ENCODE measurements at regions not wholly inside any gene's neighbourhood (a gene's known extent, or its start where the extent isn't known, plus 50 kb on each side); places are given as distances from the start of the nearest gene placed in this dataset.

DNA sequence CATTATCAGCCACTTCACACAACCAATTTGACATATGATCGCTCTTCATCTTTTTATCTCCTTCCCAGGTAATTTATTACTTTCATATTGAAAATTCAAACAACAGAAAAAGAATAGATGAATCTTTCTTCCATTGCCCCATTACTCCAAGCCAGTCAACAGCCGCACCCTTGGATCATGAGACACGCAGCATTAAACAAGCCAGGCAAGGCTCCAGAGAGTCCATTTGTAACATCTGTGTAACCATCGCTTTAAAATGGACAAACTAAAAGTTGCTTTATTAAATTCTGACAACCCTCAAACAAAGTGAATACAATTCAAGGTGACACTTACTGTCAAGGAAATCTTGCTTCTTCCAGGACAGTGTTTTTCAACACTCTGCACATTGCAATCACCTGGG lies 200.3 kb downstream of the EPM2A start (continued):
- TF ChIP-seq, protein P1, sequence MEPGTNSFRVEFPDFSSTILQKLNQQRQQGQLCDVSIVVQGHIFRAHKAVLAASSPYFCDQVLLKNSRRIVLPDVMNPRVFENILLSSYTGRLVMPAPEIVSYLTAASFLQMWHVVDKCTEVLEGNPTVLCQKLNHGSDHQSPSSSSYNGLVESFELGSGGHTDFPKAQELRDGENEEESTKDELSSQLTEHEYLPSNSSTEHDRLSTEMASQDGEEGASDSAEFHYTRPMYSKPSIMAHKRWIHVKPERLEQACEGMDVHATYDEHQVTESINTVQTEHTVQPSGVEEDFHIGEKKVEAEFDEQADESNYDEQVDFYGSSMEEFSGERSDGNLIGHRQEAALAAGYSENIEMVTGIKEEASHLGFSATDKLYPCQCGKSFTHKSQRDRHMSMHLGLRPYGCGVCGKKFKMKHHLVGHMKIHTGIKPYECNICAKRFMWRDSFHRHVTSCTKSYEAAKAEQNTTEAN (CRISPR knock-in tag; IDR thresholded peaks at IDR 0.05) = no peak
- TF ChIP-seq OVOL2 (CRISPR knock-in tag; IDR thresholded peaks at IDR 0.05; ENCODE audit: borderline replicate concordance) = no peak
- no peak for TF ChIP-seq ZNF232 (CRISPR knock-in tag; IDR thresholded peaks at IDR 0.05)
- TF ChIP-seq, protein P2, sequence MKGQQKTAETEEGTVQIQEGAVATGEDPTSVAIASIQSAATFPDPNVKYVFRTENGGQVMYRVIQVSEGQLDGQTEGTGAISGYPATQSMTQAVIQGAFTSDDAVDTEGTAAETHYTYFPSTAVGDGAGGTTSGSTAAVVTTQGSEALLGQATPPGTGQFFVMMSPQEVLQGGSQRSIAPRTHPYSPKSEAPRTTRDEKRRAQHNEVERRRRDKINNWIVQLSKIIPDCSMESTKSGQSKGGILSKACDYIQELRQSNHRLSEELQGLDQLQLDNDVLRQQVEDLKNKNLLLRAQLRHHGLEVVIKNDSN (CRISPR knock-in tag; IDR thresholded peaks at IDR 0.05) = no peak
- TF ChIP-seq EMX1 (CRISPR knock-in tag; IDR thresholded peaks at IDR 0.05) = no peak
- TF ChIP-seq NR3C1 (CRISPR knock-in tag; conservative IDR thresholded peaks at IDR 0.05; ENCODE audit: low read depth) = no peak
- no peak for TF ChIP-seq NR2C2 (CRISPR knock-in tag; IDR thresholded peaks at IDR 0.05)
- TF ChIP-seq, protein P3, sequence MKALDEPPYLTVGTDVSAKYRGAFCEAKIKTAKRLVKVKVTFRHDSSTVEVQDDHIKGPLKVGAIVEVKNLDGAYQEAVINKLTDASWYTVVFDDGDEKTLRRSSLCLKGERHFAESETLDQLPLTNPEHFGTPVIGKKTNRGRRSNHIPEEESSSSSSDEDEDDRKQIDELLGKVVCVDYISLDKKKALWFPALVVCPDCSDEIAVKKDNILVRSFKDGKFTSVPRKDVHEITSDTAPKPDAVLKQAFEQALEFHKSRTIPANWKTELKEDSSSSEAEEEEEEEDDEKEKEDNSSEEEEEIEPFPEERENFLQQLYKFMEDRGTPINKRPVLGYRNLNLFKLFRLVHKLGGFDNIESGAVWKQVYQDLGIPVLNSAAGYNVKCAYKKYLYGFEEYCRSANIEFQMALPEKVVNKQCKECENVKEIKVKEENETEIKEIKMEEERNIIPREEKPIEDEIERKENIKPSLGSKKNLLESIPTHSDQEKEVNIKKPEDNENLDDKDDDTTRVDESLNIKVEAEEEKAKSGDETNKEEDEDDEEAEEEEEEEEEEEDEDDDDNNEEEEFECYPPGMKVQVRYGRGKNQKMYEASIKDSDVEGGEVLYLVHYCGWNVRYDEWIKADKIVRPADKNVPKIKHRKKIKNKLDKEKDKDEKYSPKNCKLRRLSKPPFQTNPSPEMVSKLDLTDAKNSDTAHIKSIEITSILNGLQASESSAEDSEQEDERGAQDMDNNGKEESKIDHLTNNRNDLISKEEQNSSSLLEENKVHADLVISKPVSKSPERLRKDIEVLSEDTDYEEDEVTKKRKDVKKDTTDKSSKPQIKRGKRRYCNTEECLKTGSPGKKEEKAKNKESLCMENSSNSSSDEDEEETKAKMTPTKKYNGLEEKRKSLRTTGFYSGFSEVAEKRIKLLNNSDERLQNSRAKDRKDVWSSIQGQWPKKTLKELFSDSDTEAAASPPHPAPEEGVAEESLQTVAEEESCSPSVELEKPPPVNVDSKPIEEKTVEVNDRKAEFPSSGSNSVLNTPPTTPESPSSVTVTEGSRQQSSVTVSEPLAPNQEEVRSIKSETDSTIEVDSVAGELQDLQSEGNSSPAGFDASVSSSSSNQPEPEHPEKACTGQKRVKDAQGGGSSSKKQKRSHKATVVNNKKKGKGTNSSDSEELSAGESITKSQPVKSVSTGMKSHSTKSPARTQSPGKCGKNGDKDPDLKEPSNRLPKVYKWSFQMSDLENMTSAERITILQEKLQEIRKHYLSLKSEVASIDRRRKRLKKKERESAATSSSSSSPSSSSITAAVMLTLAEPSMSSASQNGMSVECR (CRISPR knock-in tag; IDR thresholded peaks at IDR 0.05; ENCODE audit: borderline replicate concordance) = no peak
- TF ChIP-seq HMGA2 (CRISPR knock-in tag; IDR thresholded peaks at IDR 0.05) = no peak
- TF ChIP-seq FOXP1 (CRISPR knock-in tag; IDR thresholded peaks at IDR 0.05; ENCODE audit: borderline replicate concordance) = no peak

DNA sequence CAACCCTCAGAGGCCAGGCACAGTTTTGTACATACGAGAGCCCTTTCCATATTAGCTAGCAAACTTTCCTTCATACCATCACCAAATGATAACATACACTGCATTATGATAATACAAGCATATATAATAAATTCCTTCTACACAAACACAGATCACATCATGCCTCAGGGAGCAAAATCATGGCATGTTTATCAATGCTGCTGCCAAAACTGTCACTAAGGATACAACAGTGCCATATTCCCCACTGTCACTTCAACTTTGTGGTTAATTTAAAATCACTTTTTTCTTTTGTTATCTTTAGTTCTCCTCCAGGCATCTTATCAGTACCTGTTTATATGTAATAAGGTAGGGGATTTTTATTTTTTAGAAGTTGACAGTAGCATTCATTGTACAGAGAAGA lies 196.3 kb downstream of the EPM2A start:
- no peak overlapping the region for H3K27ac Mint-ChIP-seq
- ATAC-seq = no peak
- H3K4me1 Mint-ChIP-seq = no peaks in the 10 kb centered on the region
- DNase-seq (ENCODE audit: low spot score) = no peak
- H3K9me3 Mint-ChIP-seq = no peaks in the 10 kb centered on the region
- no peak overlapping the region for H3K4me3 Mint-ChIP-seq
- TF ChIP-seq, protein P4, sequence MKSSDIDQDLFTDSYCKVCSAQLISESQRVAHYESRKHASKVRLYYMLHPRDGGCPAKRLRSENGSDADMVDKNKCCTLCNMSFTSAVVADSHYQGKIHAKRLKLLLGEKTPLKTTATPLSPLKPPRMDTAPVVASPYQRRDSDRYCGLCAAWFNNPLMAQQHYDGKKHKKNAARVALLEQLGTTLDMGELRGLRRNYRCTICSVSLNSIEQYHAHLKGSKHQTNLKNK (CRISPR knock-in tag; IDR thresholded peaks at IDR 0.05) = no peak
- TF ChIP-seq GTF2I (CRISPR knock-in tag; conservative IDR thresholded peaks at IDR 0.05) = no peak
- TF ChIP-seq, protein P1 (CRISPR knock-in tag; IDR thresholded peaks at IDR 0.05) = no peak
- TF ChIP-seq SMAD3 (CRISPR knock-in tag; IDR thresholded peaks at IDR 0.05; ENCODE audit: borderline replicate concordance) = no peak
- no peak for TF ChIP-seq NFE2L1 (CRISPR knock-in tag; IDR thresholded peaks at IDR 0.05)
- TF ChIP-seq JAZF1 (CRISPR knock-in tag; IDR thresholded peaks at IDR 0.05) = no peak
- TF ChIP-seq CBFB (CRISPR knock-in tag; IDR thresholded peaks at IDR 0.05; ENCODE audit: low read depth) = no peak
- TF ChIP-seq, protein P5, sequence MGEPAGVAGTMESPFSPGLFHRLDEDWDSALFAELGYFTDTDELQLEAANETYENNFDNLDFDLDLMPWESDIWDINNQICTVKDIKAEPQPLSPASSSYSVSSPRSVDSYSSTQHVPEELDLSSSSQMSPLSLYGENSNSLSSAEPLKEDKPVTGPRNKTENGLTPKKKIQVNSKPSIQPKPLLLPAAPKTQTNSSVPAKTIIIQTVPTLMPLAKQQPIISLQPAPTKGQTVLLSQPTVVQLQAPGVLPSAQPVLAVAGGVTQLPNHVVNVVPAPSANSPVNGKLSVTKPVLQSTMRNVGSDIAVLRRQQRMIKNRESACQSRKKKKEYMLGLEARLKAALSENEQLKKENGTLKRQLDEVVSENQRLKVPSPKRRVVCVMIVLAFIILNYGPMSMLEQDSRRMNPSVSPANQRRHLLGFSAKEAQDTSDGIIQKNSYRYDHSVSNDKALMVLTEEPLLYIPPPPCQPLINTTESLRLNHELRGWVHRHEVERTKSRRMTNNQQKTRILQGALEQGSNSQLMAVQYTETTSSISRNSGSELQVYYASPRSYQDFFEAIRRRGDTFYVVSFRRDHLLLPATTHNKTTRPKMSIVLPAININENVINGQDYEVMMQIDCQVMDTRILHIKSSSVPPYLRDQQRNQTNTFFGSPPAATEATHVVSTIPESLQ (CRISPR knock-in tag; IDR thresholded peaks at IDR 0.05) = no peak
- no peak for TF ChIP-seq ZNF232 (CRISPR knock-in tag; IDR thresholded peaks at IDR 0.05)
- no peak for TF ChIP-seq EMX1 (CRISPR knock-in tag; IDR thresholded peaks at IDR 0.05)
- TF ChIP-seq, protein P6, sequence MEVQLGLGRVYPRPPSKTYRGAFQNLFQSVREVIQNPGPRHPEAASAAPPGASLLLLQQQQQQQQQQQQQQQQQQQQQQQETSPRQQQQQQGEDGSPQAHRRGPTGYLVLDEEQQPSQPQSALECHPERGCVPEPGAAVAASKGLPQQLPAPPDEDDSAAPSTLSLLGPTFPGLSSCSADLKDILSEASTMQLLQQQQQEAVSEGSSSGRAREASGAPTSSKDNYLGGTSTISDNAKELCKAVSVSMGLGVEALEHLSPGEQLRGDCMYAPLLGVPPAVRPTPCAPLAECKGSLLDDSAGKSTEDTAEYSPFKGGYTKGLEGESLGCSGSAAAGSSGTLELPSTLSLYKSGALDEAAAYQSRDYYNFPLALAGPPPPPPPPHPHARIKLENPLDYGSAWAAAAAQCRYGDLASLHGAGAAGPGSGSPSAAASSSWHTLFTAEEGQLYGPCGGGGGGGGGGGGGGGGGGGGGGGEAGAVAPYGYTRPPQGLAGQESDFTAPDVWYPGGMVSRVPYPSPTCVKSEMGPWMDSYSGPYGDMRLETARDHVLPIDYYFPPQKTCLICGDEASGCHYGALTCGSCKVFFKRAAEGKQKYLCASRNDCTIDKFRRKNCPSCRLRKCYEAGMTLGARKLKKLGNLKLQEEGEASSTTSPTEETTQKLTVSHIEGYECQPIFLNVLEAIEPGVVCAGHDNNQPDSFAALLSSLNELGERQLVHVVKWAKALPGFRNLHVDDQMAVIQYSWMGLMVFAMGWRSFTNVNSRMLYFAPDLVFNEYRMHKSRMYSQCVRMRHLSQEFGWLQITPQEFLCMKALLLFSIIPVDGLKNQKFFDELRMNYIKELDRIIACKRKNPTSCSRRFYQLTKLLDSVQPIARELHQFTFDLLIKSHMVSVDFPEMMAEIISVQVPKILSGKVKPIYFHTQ (CRISPR knock-in tag; IDR thresholded peaks at IDR 0.05) = no peak
- TF ChIP-seq NR3C1 (CRISPR knock-in tag; conservative IDR thresholded peaks at IDR 0.05; ENCODE audit: low read depth) = no peak
- TF ChIP-seq, protein P7, sequence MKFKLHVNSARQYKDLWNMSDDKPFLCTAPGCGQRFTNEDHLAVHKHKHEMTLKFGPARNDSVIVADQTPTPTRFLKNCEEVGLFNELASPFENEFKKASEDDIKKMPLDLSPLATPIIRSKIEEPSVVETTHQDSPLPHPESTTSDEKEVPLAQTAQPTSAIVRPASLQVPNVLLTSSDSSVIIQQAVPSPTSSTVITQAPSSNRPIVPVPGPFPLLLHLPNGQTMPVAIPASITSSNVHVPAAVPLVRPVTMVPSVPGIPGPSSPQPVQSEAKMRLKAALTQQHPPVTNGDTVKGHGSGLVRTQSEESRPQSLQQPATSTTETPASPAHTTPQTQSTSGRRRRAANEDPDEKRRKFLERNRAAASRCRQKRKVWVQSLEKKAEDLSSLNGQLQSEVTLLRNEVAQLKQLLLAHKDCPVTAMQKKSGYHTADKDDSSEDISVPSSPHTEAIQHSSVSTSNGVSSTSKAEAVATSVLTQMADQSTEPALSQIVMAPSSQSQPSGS (CRISPR knock-in tag; IDR thresholded peaks at IDR 0.05; ENCODE audit: borderline replicate concordance, low read depth) = no peak
- TF ChIP-seq FOXK1 (CRISPR knock-in tag; IDR thresholded peaks at IDR 0.05) = no peak
- TF ChIP-seq MXD4 (CRISPR knock-in tag; IDR thresholded peaks at IDR 0.05; ENCODE audit: borderline replicate concordance) = no peak
- no peak for TF ChIP-seq GABPB1 (CRISPR knock-in tag; IDR thresholded peaks at IDR 0.05)
- peaks cover 26% of the 10 kb centered on the region for H3K27me3 Mint-ChIP-seq (ENCODE audit: low read depth)
- H3K36me3 Mint-ChIP-seq = no peaks in the 10 kb centered on the region
- ChIA-PET CTCF (no interaction called here), POLR2A (no interaction called here)

All from WTC11 (cell line).